C4-2B (cell line): ENCODE measurements at regions not wholly inside any gene's neighbourhood (a gene's known extent, or its start where the extent isn't known, plus 50 kb on each side); places are given as distances from the start of the nearest gene placed in this dataset.

ENCODE experiments used
- ZFX ChIP-seq: fragments of 450-650 bp; IDR thresholded peaks from 2 replicates; pipeline ENCODE4 v1.6.1; 2017
- TF ChIP-seq, protein P1 (sequence below): fragments of 450-650 bp; conservative IDR thresholded peaks from 2 replicates; pipeline ENCODE4 v1.5.1; 2017; ENCODE audit warnings: mild to moderate bottlenecking

DNA sequence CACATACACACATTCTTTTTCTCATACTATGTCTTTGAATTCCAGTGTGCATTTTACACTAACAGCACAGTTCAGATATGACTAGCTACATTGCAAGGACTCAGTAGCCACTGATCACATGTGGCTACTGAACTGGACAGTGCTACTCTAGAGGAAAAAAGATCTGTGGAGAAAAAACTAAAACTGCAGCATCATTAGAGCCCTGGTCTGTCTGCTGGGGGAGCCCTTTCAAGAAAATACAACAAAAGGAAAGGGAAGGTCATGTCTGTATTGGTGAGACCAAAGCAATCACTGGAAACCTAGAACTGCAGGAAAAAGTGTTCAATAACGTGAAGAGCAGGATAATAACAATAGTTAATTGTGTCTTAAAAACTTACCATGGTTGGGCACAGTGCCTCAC, 132.3 kb upstream of the JARID2 start:
- TF ChIP-seq, protein P1, sequence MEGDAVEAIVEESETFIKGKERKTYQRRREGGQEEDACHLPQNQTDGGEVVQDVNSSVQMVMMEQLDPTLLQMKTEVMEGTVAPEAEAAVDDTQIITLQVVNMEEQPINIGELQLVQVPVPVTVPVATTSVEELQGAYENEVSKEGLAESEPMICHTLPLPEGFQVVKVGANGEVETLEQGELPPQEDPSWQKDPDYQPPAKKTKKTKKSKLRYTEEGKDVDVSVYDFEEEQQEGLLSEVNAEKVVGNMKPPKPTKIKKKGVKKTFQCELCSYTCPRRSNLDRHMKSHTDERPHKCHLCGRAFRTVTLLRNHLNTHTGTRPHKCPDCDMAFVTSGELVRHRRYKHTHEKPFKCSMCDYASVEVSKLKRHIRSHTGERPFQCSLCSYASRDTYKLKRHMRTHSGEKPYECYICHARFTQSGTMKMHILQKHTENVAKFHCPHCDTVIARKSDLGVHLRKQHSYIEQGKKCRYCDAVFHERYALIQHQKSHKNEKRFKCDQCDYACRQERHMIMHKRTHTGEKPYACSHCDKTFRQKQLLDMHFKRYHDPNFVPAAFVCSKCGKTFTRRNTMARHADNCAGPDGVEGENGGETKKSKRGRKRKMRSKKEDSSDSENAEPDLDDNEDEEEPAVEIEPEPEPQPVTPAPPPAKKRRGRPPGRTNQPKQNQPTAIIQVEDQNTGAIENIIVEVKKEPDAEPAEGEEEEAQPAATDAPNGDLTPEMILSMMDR = no peak
- TF ChIP-seq ZFX = no peak
